Activated CD4-positive, alpha-beta T cell treated with anti-CD3 and anti-CD28 coated beads, Interleukin-2, amount 10 ng/mL, durations not matched to agents 24 days and 14 days (primary cell): ENCODE measurements at regions not wholly inside any gene's neighbourhood (a gene's known extent, or its start where the extent isn't known, plus 50 kb on each side); places are given as distances from the start of the nearest gene placed in this dataset.
"Not testable (repeated sequence)": the region's sequence is repeated elsewhere in the genome, so short reads cannot be mapped to it uniquely, and the experiment has no call there.

Source experiments
- DNase-seq: peaks from one replicate; pipeline ENCODE4 v3.0.0; 2022
- H3K27ac Mint-ChIP-seq: one replicate; pipeline ENCODE4 v1.8.0; 2022; ENCODE audit warnings: mild to moderate bottlenecking, mixed read lengths
- H3K27me3 Mint-ChIP-seq: one replicate; pipeline ENCODE4 v1.8.0; 2022; ENCODE audit warnings: mixed read lengths
- H3K36me3 Mint-ChIP-seq: one replicate; pipeline ENCODE4 v1.8.0; 2022; ENCODE audit warnings: low read depth, mild to moderate bottlenecking, mixed read lengths
- H3K4me1 Mint-ChIP-seq: one replicate; pipeline ENCODE4 v1.8.0; 2021; ENCODE audit warnings: mixed read lengths
- H3K4me3 Mint-ChIP-seq: one replicate; pipeline ENCODE4 v1.8.0; 2022; ENCODE audit warnings: mild to moderate bottlenecking, moderate library complexity, mixed read lengths
- H3K9me3 Mint-ChIP-seq: one replicate; pipeline ENCODE4 v1.8.0; 2021; ENCODE audit warnings: mixed read lengths
- intact Hi-C: fragments of 100-400 bp; cut with micrococcal nuclease; formaldehyde crosslinking; loops from one replicate; pipeline ENCODE4 v1.15.1; 2023

- DNase-seq, H3K9me3 Mint-ChIP-seq, intact Hi-C loops, H3K27ac Mint-ChIP-seq, H3K4me3 Mint-ChIP-seq, H3K27me3 Mint-ChIP-seq, H3K4me1 Mint-ChIP-seq, H3K36me3 Mint-ChIP-seq: not testable (repeated sequence)
Measured at GRCh38 chr3:23144051-23144450, 59.1 kb upstream of the UBE2E2 start.

- Mint-ChIP-seq H3K36me3 (no peaks in the 10 kb centered on the region), H3K9me3 (no peaks in the 10 kb centered on the region), H3K27me3 (no peaks in the 10 kb centered on the region), H3K4me1 (no peaks in the 10 kb centered on the region), H3K27ac (no peak overlapping the region), H3K4me3 (no peak overlapping the region)
- intact Hi-C loops, result no loop called here
- no peak for DNase-seq
Measured at GRCh38 chr3:23146163-23146562, 57.0 kb upstream of the UBE2E2 start.

- H3K27me3 Mint-ChIP-seq, result no peaks in the 10 kb centered on the region
- H3K36me3 Mint-ChIP-seq, result no peaks in the 10 kb centered on the region
- H3K4me3 Mint-ChIP-seq, result no peak overlapping the region
- H3K27ac Mint-ChIP-seq, result no peak overlapping the region
- H3K9me3 Mint-ChIP-seq, result no peaks in the 10 kb centered on the region
- intact Hi-C loops, result no loop called here
- H3K4me1 Mint-ChIP-seq, result no peaks in the 10 kb centered on the region
- no peak for DNase-seq
Measured at GRCh38 chr3:23152989-23153388, 50.1 kb upstream of the UBE2E2 start.
